ENCODE measurements at regions not wholly inside any gene's neighbourhood (a gene's known extent, or its start where the extent isn't known, plus 50 kb on each side); places are given as distances from the start of the nearest gene placed in this dataset.

- no peaks in the 10 kb centered on the region for H3K27me3 ChIP-seq
- in situ Hi-C loops (cut with MboI; ENCODE audit: low sequenced_read_pairs in 4 of 4) (no loop called here), intact Hi-C loops (cut with DNase I; ENCODE audit: low total_unique reads) (loop anchor here (5.0 kb wide), 3 partner anchors 43 to 232 kb away; partner anchors contain the start of gene ZNF217)
- H3K4me1 ChIP-seq: peaks cover 13 to 27% of the 10 kb centered on the region in 2 donors
- TF ChIP-seq POLR2A (IDR thresholded peaks at IDR 0.05) (no peak), CTCF (IDR thresholded peaks at IDR 0.05 in 4 of 5, conservative IDR thresholded peaks at IDR 0.05 in 1 of 5) (no peak)
- H3K9me3 ChIP-seq: no peaks in the 10 kb centered on the region
- H3K36me3 ChIP-seq: no peaks in the 10 kb centered on the region
- no peak overlapping the region for H3K4me3 ChIP-seq
- DNase-seq (no peak), ATAC-seq (no peak)
- no peak overlapping the region for H3K27ac ChIP-seq
Observed at GRCh38 chr20:53824779-53825178, 231.1 kb upstream of the ZNF217 start.

- Histone ChIP-seq H3K9me3 (no peaks in the 10 kb centered on the region), H3K4me1 (peaks cover 0 to 12% of the 10 kb centered on the region in 2 donors), H3K27ac (no peak overlapping the region), H3K36me3 (no peaks in the 10 kb centered on the region), H3K4me3 (no peak overlapping the region), H3K27me3 (no peaks in the 10 kb centered on the region)
- ATAC-seq (no peak), DNase-seq (no peak)
- in situ Hi-C loops (cut with MboI; ENCODE audit: low sequenced_read_pairs in 4 of 4): no loop called here
- intact Hi-C loops (cut with DNase I; ENCODE audit: low total_unique reads): no loop called here
- TF ChIP-seq CTCF (IDR thresholded peaks at IDR 0.05 in 4 of 5, conservative IDR thresholded peaks at IDR 0.05 in 1 of 5) (no peak), POLR2A (IDR thresholded peaks at IDR 0.05) (no peak)
Observed at GRCh38 chr20:53823121-53823764, 229.6 kb upstream of the ZNF217 start.

DNA sequence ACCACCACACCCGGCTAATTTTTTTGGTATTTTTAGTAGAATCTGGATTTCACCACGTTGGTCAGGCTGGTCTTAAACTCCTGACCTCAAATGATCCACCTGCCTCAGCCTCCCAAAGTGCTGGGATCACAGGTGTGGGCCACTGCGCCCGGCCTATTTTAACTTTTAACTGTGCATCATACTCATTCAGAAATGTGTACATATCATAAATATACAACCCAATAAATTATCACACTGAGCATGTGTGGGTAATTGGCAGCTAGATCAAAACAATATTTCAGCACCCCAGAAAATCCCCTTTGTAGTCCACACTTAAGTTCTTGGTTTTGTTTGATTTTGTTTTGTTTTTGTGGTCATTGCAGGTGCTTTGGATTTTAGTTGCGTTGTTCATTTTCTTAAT, 228.9 kb upstream of the ZNF217 start:
- Histone ChIP-seq H3K27ac (no peak overlapping the region), H3K27me3 (no peaks in the 10 kb centered on the region), H3K4me3 (no peak overlapping the region), H3K4me1 (peaks cover 0 to 5% of the 10 kb centered on the region in 2 donors), H3K36me3 (no peaks in the 10 kb centered on the region), H3K9me3 (no peaks in the 10 kb centered on the region)
- ATAC-seq (no peak), DNase-seq (no peak)
- intact Hi-C loops (cut with DNase I; ENCODE audit: low total_unique reads): no loop called here
- in situ Hi-C loops (cut with MboI; ENCODE audit: low sequenced_read_pairs in 4 of 4): no loop called here
- TF ChIP-seq POLR2A (IDR thresholded peaks at IDR 0.05) (no peak), CTCF (IDR thresholded peaks at IDR 0.05 in 4 of 5, conservative IDR thresholded peaks at IDR 0.05 in 1 of 5) (no peak)

DNA sequence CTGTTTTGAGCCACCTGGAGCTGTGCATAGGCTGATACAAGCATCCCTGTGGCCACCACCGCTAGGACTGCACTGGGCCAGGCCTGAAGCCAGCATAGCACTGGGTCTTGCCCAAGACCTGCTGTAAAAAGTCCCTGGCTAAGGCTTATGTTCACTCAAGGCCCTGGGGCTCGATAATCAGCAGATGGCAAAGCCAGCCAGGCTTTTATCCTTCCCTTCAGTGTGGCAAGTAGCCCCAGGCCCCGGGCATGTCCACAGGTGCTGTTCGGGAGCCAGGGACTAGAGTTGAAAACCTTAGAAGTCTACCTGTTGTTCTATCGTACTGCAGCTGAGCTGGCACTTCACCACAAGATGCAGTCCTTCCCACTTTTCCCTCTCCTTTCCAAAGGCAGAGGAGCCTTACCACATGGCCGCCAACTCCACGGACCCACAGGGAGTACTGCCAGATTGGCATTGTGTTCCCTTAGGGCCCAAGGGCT, 226.4 kb upstream of the ZNF217 start:
- intact Hi-C loops (cut with DNase I; ENCODE audit: low total_unique reads): no loop called here
- no peak for TF ChIP-seq CTCF (IDR thresholded peaks at IDR 0.05 in 4 of 5, conservative IDR thresholded peaks at IDR 0.05 in 1 of 5)
- TF ChIP-seq POLR2A (IDR thresholded peaks at IDR 0.05): no peak
- H3K4me3 ChIP-seq: no peak overlapping the region
- ATAC-seq (no peak), DNase-seq (no peak)
- H3K4me1 ChIP-seq: no peaks in the 10 kb centered on the region
- in situ Hi-C loops (cut with MboI; ENCODE audit: low sequenced_read_pairs in 4 of 4): no loop called here
- no peaks in the 10 kb centered on the region for H3K9me3 ChIP-seq
- H3K36me3 ChIP-seq: no peaks in the 10 kb centered on the region
- no peak overlapping the region for H3K27ac ChIP-seq
- no peaks in the 10 kb centered on the region for H3K27me3 ChIP-seq

All from gastrocnemius medialis (tissue), 4 donors.